ENCODE measurements at regions not wholly inside any gene's neighbourhood (a gene's known extent, or its start where the extent isn't known, plus 50 kb on each side); places are given as distances from the start of the nearest gene placed in this dataset.
A peak's percentile ranks its signal among the peaks of the same experiment; 100 is the strongest.

DNA sequence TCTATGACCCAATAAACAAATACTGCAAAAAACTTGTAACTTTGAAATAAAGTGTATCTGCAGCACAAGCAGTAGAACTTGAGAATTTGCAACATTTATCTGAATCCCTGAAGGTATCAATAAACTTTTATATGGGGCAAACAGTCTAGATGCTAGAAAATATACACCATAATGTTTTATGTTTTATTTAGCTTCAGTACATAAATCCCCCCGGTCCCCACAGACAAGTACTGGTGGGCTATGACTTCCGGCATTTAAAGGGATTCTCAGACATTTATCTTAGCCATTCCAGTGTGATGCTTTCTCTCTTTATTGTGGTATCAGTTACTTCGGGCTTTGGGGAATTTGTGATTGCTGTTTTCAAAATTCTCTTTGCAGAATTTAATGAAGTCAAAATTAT, 390.4 kb downstream of the SIPA1L2 start:
- DNase-seq: no peak
- Mint-ChIP-seq H3K4me3 (no peak overlapping the region), H3K27ac (no peak overlapping the region), H3K9me3 (peaks cover 9% of the 10 kb centered on the region), H3K36me3 (ENCODE audit: low read depth) (peaks cover under 1% of the 10 kb centered on the region), H3K27me3 (ENCODE audit: insufficient read depth) (peaks cover 16% of the 10 kb centered on the region), H3K4me1 (no peaks in the 10 kb centered on the region)
- no peaks in the 10 kb centered on the region for H3K27me3 ChIP-seq (ENCODE audit: control insufficient read depth, insufficient read depth, low read length, poor library complexity, severe bottlenecking)
- no peak overlapping the region for H3K4me3 ChIP-seq (ENCODE audit: low read length)
- H3K9me3 ChIP-seq (ENCODE audit: control insufficient read depth, low read length): peaks cover 10% of the 10 kb centered on the region
- H3K36me3 ChIP-seq (ENCODE audit: control insufficient read depth, insufficient read depth, low read length): no peaks in the 10 kb centered on the region
- no peak overlapping the region for H3K9ac ChIP-seq (ENCODE audit: extremely low read depth, low read length, poor library complexity, severe bottlenecking)
- WGBS, 2 experiments (ENCODE audit: insufficient coverage in 1 of 2, insufficient read length in 1 of 2): 93% methylated on average over 3 of the region's 3 CpGs; no CpG with 5 or more reads in 1 of the 2 experiments
- H3K27ac ChIP-seq (ENCODE audit: low read depth, low read length): no peak overlapping the region
- TF ChIP-seq, protein P1, sequence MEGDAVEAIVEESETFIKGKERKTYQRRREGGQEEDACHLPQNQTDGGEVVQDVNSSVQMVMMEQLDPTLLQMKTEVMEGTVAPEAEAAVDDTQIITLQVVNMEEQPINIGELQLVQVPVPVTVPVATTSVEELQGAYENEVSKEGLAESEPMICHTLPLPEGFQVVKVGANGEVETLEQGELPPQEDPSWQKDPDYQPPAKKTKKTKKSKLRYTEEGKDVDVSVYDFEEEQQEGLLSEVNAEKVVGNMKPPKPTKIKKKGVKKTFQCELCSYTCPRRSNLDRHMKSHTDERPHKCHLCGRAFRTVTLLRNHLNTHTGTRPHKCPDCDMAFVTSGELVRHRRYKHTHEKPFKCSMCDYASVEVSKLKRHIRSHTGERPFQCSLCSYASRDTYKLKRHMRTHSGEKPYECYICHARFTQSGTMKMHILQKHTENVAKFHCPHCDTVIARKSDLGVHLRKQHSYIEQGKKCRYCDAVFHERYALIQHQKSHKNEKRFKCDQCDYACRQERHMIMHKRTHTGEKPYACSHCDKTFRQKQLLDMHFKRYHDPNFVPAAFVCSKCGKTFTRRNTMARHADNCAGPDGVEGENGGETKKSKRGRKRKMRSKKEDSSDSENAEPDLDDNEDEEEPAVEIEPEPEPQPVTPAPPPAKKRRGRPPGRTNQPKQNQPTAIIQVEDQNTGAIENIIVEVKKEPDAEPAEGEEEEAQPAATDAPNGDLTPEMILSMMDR (conservative IDR thresholded peaks at IDR 0.05): no peak
- no peaks in the 10 kb centered on the region for H3K4me1 ChIP-seq (ENCODE audit: control insufficient read depth, insufficient read depth, low read length)

- H3K27ac Mint-ChIP-seq: no peak overlapping the region
- H3K9me3 Mint-ChIP-seq: peaks cover 24% of the 10 kb centered on the region
- H3K36me3 ChIP-seq (ENCODE audit: control insufficient read depth, insufficient read depth, low read length): no peaks in the 10 kb centered on the region
- H3K27me3 Mint-ChIP-seq (ENCODE audit: insufficient read depth): peaks cover 7% of the 10 kb centered on the region
- no peaks in the 10 kb centered on the region for H3K27me3 ChIP-seq (ENCODE audit: control insufficient read depth, insufficient read depth, low read length, poor library complexity, severe bottlenecking)
- no peak overlapping the region for H3K4me3 ChIP-seq (ENCODE audit: low read length)
- no peak overlapping the region for H3K27ac ChIP-seq (ENCODE audit: low read depth, low read length)
- H3K9ac ChIP-seq (ENCODE audit: extremely low read depth, low read length, poor library complexity, severe bottlenecking): no peak overlapping the region
- WGBS, 2 experiments (ENCODE audit: insufficient coverage in 1 of 2, insufficient read length in 1 of 2): 90 to 97% methylated on average over 2 to 4 of the region's 4 CpGs
- peaks cover 6% of the 10 kb centered on the region for H3K36me3 Mint-ChIP-seq (ENCODE audit: low read depth)
- no peaks in the 10 kb centered on the region for H3K4me1 ChIP-seq (ENCODE audit: control insufficient read depth, insufficient read depth, low read length)
- H3K4me1 Mint-ChIP-seq: peaks cover 2% of the 10 kb centered on the region
- peaks cover 10% of the 10 kb centered on the region for H3K9me3 ChIP-seq (ENCODE audit: control insufficient read depth, low read length)
- TF ChIP-seq, protein P1 (conservative IDR thresholded peaks at IDR 0.05): no peak
- DNase-seq: no peak
- H3K4me3 Mint-ChIP-seq: no peak overlapping the region
These were observed 391.9 kb downstream of the SIPA1L2 start for GRCh38 chr1:232238009-232238408.

DNA sequence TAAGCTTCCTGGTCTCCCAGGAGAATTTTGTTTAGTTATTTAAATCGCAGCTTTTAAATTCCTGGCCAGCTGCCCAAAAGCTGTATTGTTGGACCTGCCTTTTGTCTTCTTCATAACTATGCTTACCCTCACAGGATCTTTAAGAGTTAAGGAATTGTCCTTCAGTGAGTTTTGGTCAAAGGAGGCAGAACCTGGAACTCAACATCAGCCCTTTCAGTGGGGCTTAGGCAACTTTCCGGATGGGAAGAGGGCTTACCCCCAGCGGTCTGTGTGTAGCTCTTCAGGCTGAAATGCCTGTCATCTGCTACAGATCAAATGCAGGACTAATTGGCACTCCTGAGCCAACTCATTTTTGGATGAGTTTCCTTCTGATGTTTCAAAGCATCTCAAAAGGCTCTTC, 402.6 kb downstream of the SIPA1L2 start:
- peaks cover 58% of the 10 kb centered on the region for H3K4me1 Mint-ChIP-seq
- H3K27ac Mint-ChIP-seq: no peak overlapping the region
- no peaks in the 10 kb centered on the region for H3K27me3 ChIP-seq (ENCODE audit: control insufficient read depth, insufficient read depth, low read length, poor library complexity, severe bottlenecking)
- no peaks in the 10 kb centered on the region for H3K36me3 Mint-ChIP-seq (ENCODE audit: low read depth)
- no peak overlapping the region for H3K27ac ChIP-seq (ENCODE audit: low read depth, low read length)
- peaks cover 4% of the 10 kb centered on the region for H3K9me3 Mint-ChIP-seq
- H3K4me3 ChIP-seq (ENCODE audit: low read length): no peak overlapping the region
- no peak overlapping the region for H3K9ac ChIP-seq (ENCODE audit: extremely low read depth, low read length, poor library complexity, severe bottlenecking)
- no peak overlapping the region for H3K4me3 Mint-ChIP-seq
- peaks cover 5% of the 10 kb centered on the region for H3K9me3 ChIP-seq (ENCODE audit: control insufficient read depth, low read length)
- H3K4me1 ChIP-seq (ENCODE audit: control insufficient read depth, insufficient read depth, low read length): peaks cover 16% of the 10 kb centered on the region
- TF ChIP-seq, protein P1 (conservative IDR thresholded peaks at IDR 0.05): peak; percentile 39
- H3K36me3 ChIP-seq (ENCODE audit: control insufficient read depth, insufficient read depth, low read length): no peaks in the 10 kb centered on the region
- WGBS, 2 experiments (ENCODE audit: insufficient coverage in 1 of 2, insufficient read length in 1 of 2): 8 to 39% methylated on average over 2 to 3 of the region's 3 CpGs
- H3K27me3 Mint-ChIP-seq (ENCODE audit: insufficient read depth): peaks cover 30% of the 10 kb centered on the region
- DNase-seq: no peak

Measured in endodermal cell (in vitro differentiated cells).